ENCODE measurements at regions not wholly inside any gene's neighbourhood (a gene's known extent, or its start where the extent isn't known, plus 50 kb on each side); places are given as distances from the start of the nearest gene placed in this dataset.
"Not testable (repeated sequence)": the region's sequence is repeated elsewhere in the genome, so short reads cannot be mapped to it uniquely, and the experiment has no call there.

DNA sequence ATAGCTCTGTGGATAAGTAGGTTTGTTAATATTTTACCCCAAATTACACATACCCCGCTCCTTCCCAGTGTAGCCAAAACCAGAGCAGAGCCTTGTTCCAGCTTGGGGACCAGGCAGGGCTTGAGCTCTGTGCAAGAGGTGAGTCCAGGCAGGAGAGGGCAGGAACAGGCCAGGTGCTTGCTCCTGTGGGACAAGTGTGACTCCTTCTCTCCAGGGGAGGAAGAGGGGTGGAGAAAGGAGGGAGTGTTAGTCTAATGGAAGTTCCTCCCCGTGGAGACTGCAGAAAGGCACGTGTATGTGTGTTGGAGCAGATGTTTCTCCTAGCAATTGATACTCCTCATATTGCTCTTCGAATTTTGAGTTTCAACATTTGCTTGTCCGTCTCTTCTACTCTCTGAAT, 201.0 kb downstream of the FGF9 start:
- intact Hi-C loops (cut with DNase I), result no loop called here
- no peak for DNase-seq

- DNase-seq, result no peak
- intact Hi-C loops (cut with DNase I), result no loop called here
Measured at GRCh38 chr13:21872795-21873194, 201.9 kb downstream of the FGF9 start.

DNA sequence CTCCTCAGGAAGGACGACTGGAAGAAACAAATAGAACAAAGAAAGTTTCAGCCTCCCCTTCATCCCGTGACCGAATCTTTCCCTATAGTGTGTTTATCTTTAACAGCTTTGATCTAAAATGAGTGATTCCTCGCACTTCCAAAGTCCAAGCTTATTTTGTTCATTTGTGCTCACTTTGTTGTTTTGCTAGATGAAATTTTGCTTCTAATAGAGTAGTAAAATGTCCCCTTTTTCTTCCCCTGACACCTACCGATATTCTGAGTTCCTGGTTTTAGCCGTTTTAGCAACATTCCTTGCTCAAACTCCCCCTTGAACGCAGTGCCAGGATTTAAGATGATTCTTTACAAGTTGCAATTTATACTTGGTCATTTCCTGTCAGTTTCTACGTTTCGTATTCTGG, 204.2 kb downstream of the FGF9 start:
- intact Hi-C loops (cut with DNase I), result no loop called here
- DNase-seq, result no peak

DNA sequence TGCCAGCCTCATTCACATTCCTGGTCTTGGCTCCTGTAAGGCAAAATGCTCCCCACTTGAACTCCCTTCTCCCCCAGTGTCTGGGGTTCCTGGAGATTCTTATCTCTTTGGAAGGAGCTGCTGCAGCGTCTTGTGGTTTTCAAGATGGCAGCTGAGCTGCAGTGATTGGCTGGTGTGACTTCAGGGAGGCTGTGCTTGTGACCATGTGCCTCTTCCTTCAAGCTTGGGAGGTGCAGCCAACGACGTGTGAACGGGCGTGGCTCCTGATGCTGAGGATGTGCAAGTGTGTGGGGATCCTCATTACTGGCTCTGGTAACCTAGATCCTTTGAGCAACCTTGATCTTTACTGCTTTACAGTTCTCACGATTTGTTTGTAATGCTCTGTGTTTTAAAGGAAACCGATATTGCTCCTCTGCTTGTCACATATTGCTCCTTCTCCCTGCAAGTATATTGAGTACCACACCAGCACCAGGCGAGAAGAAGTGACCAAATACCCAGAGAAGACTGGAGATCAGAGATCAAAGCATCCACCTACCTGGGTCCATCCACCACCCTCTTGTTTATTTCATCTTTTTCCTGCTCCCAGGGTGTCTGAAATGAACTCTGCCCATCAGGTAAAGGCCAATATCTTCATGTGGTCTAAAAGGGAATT, 208.5 kb downstream of the FGF9 start:
- no peak for DNase-seq
- intact Hi-C loops (cut with DNase I), result no loop called here

DNA sequence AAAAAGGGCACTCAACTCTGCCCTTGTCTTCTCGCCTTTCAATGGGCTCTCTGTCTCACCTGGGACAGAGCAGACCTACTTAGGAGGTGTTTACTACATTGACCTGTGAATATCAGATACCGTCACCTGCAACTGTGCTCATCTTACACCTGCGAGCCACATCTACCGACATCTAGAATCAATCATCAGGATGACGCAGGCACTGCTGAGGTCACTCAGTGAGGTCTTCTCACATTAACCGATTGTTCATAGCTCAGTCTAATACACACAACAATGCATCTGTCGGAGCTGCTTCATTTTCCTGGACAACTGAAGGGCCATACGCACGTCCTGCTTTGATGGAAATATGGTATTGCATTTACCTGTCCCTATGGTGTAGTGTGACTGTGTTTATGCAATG, 211.9 kb downstream of the FGF9 start:
- no peak for DNase-seq
- intact Hi-C loops (cut with DNase I), result no loop called here

GRCh38 chr13:21883713-21884112, 212.8 kb downstream of the FGF9 start:
- intact Hi-C loops (cut with DNase I), result no loop called here
- no peak for DNase-seq

- no peak for DNase-seq
- intact Hi-C loops (cut with DNase I), result no loop called here
Measured at GRCh38 chr13:21884299-21884909, 213.5 kb downstream of the FGF9 start.

- intact Hi-C loops (cut with DNase I), result no loop called here
- no peak for DNase-seq
Measured at GRCh38 chr13:21884965-21885567, 214.2 kb downstream of the FGF9 start.

DNA sequence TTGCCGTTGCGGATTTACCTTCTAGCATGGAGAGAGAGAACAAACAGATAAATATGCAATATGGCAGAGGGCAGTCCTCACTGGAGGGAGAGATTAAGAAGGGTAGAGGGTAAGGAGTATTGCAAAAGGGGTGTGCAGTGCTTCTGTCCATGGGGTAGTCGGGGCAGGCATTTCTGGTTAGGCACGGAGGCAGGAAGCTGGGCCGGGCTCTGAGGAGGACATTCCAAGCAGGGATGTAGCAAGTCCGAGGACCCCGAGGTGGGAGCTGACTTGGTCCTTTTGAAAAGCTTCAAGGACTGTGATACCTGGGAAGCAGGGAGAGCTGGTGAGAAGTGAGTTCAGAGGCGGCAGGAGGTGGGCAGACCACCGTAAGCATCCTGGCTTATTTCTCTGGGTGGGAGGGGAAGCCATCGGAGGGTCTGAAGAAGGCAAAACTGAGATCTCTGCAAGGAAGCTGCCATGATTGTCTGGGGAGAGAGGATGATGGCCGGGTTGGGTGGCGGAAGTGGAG, 214.9 kb downstream of the FGF9 start:
- DNase-seq, result peak in 1 of 10 donors; percentile 63
- intact Hi-C loops (cut with DNase I), result no loop called here

GRCh38 chr13:21889651-21890050, 218.8 kb downstream of the FGF9 start:
- no peak for DNase-seq
- intact Hi-C loops (cut with DNase I), result no loop called here

GRCh38 chr13:21890220-21890619, 219.3 kb downstream of the FGF9 start:
- DNase-seq; intact Hi-C loops (cut with DNase I): not testable (repeated sequence)

- intact Hi-C loops (cut with DNase I), result no loop called here
- no peak for DNase-seq
Measured at GRCh38 chr13:21894091-21894490, 223.2 kb downstream of the FGF9 start.

GRCh38 chr13:21894703-21895699, 224.1 kb downstream of the FGF9 start:
- intact Hi-C loops (cut with DNase I), result no loop called here

GRCh38 chr13:21895779-21896178, 224.9 kb downstream of the FGF9 start:
- peak in 1 of 10 donors; percentile 78 for DNase-seq
- intact Hi-C loops (cut with DNase I), result no loop called here

More at GRCh38 chr13:21894703-21895699, 224.1 kb downstream of the FGF9 start:
- no peak for DNase-seq

DNA sequence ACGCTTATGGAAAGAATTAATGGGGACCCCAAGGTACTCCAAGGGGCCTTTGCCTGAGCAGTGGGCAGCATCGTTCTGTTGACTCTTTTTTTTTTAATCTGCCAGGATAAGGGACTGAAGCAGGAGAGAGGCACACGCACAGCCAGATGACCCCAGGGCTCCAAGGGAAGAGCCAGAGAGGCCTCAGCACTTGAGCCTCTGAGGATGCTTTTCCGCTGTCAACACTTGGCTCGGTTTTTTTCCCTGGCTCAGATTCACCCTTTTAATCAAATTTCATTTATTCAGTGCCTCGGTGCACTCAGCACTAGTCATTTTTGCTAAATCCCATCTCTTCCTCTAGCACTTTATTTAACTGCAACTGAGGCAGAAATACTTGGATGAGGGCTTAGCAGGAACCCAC, 226.3 kb downstream of the FGF9 start:
- DNase-seq, result no peak
- intact Hi-C loops (cut with DNase I), result no loop called here

- no peak for DNase-seq
- intact Hi-C loops (cut with DNase I), result no loop called here
Measured at GRCh38 chr13:21898459-21898858, 227.6 kb downstream of the FGF9 start.

DNA sequence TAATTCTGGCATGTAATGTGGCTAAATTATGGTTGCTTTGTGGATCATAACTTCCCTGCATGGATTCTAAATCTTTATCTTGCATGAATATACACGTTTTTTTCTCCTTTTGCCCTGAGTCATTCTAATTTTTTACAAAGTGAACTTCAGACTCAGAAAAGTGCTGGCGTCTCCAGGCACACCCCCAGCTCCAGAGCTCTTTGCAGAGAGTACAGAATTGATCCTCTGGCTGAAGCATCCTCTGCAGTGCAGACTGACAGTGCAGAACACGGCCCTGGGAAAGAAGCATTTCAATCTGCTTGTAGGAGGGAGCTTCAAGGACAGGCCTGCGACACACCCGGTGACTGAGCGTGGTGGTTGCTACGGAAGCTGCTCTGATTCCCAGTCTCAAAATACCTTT, 228.1 kb downstream of the FGF9 start:
- no peak for DNase-seq
- intact Hi-C loops (cut with DNase I), result no loop called here

GRCh38 chr13:21901336-21901735, 230.5 kb downstream of the FGF9 start:
- intact Hi-C loops (cut with DNase I), result no loop called here
- DNase-seq, result no peak

- DNase-seq, result no peak
- intact Hi-C loops (cut with DNase I), result no loop called here
Measured at GRCh38 chr13:21901811-21902708, 231.2 kb downstream of the FGF9 start.

DNA sequence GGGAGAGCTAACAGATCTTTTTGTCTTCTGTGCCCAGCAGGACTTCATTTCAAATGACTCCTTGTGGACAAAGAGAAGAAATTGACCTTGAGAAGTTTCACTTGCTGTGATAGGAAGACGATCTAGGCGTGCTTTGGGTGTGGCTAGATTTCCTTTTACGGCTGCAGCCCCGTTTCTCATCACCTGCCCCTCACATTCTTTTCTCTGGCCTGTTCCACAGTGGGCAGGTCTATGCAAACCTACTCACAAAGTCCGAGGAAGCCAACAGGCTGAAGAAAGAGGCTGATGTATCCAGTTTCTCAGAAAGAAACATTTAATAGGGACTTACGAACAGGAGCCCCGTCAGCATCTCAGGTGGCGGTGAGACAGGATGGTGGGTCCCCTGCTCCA, 231.8 kb downstream of the FGF9 start:
- intact Hi-C loops (cut with DNase I), result no loop called here
- DNase-seq, result no peak

Data from posterior cingulate gyrus (tissue), 11 donors.